ENCODE measurements at regions not wholly inside any gene's neighbourhood (a gene's known extent, or its start where the extent isn't known, plus 50 kb on each side); places are given as distances from the start of the nearest gene placed in this dataset.

- TF ChIP-seq CTCF (IDR thresholded peaks at IDR 0.05) (no peak), ZFX (IDR thresholded peaks at IDR 0.05; ENCODE audit: borderline replicate concordance) (no peak)
Observed at GRCh38 chr6:26276841-26277648, 88.0 kb upstream of the BTN3A2 start.

Data from 22Rv1 (cell line).